HG03039 (cell line): ENCODE measurements at regions not wholly inside any gene's neighbourhood (a gene's known extent, or its start where the extent isn't known, plus 50 kb on each side); places are given as distances from the start of the nearest gene placed in this dataset.

Experiments
- ATAC-seq: cut with Tn5 transposase; IDR thresholded peaks from one replicate; pipeline ENCODE4 v1.9.1; 2021; ENCODE audit warnings: mild to moderate bottlenecking, moderate library complexity; ENCODE audit not compliant: unreplicated experiment

- no peak for ATAC-seq
Observed at GRCh38 chr2:71896385-71897136, 251.1 kb downstream of the CYP26B1 start.

GRCh38 chr2:71895320-71896161 is 252.1 kb downstream of the CYP26B1 start:
- no peak for ATAC-seq

GRCh38 chr2:71894261-71894660 is 253.4 kb downstream of the CYP26B1 start:
- ATAC-seq, result no peak

GRCh38 chr2:71893646-71894045 is 254.0 kb downstream of the CYP26B1 start:
- no peak for ATAC-seq

GRCh38 chr2:71892896-71893295 is 254.8 kb downstream of the CYP26B1 start:
- no peak for ATAC-seq

- no peak for ATAC-seq
Observed at GRCh38 chr2:71892423-71892730, 255.3 kb downstream of the CYP26B1 start.

- no peak for ATAC-seq
Observed at GRCh38 chr2:71891719-71892422, 255.8 kb downstream of the CYP26B1 start.

- ATAC-seq, result no peak
Observed at GRCh38 chr2:71891155-71891554, 256.5 kb downstream of the CYP26B1 start.

GRCh38 chr2:71889759-71890684 is 257.6 kb downstream of the CYP26B1 start:
- no peak for ATAC-seq

- no peak for ATAC-seq
Observed at GRCh38 chr2:71888751-71889445, 258.8 kb downstream of the CYP26B1 start.

GRCh38 chr2:71887196-71887595 is 260.5 kb downstream of the CYP26B1 start:
- no peak for ATAC-seq

- no peak for ATAC-seq
Observed at GRCh38 chr2:71886241-71886640, 261.4 kb downstream of the CYP26B1 start.

- ATAC-seq, result no peak
Observed at GRCh38 chr2:71884303-71885042, 263.2 kb downstream of the CYP26B1 start.

GRCh38 chr2:71882949-71883472 is 264.7 kb downstream of the CYP26B1 start:
- no peak for ATAC-seq

GRCh38 chr2:71882236-71882946 is 265.3 kb downstream of the CYP26B1 start:
- no peak for ATAC-seq

GRCh38 chr2:71880846-71881610 is 266.6 kb downstream of the CYP26B1 start:
- no peak for ATAC-seq

- ATAC-seq, result no peak
Observed at GRCh38 chr2:71880287-71880686, 267.4 kb downstream of the CYP26B1 start.
